Fibroblast of skin of back (primary cell): ENCODE measurements at regions not wholly inside any gene's neighbourhood (a gene's known extent, or its start where the extent isn't known, plus 50 kb on each side); places are given as distances from the start of the nearest gene placed in this dataset.

Experiments
- DNase-seq: peaks from one replicate; pipeline ENCODE4 v3.0.0-alpha.2; 2013

GRCh38 chr7:35437619-35438275, 183.8 kb upstream of the TBX20 start:
- DNase-seq: no peak

- DNase-seq: no peak
Measured at GRCh38 chr7:35436452-35436851, 182.6 kb upstream of the TBX20 start.

GRCh38 chr7:35430547-35431153, 176.8 kb upstream of the TBX20 start:
- no peak for DNase-seq

- peak; percentile 46 for DNase-seq
Measured at GRCh38 chr7:35424869-35425495, 171.1 kb upstream of the TBX20 start.

GRCh38 chr7:35424440-35424839, 170.5 kb upstream of the TBX20 start:
- no peak for DNase-seq

GRCh38 chr7:35422715-35423114, 168.8 kb upstream of the TBX20 start:
- no peak for DNase-seq

GRCh38 chr7:35420656-35421055, 166.8 kb upstream of the TBX20 start:
- no peak for DNase-seq

GRCh38 chr7:35419391-35419755, 165.5 kb upstream of the TBX20 start:
- DNase-seq: no peak

GRCh38 chr7:35418716-35419390, 165.0 kb upstream of the TBX20 start:
- DNase-seq: no peak

- no peak for DNase-seq
Measured at GRCh38 chr7:35416568-35416967, 162.7 kb upstream of the TBX20 start.

- DNase-seq: no peak
Measured at GRCh38 chr7:35415411-35415822, 161.5 kb upstream of the TBX20 start.

- no peak for DNase-seq
Measured at GRCh38 chr7:35411331-35411730, 157.4 kb upstream of the TBX20 start.

- no peak for DNase-seq
Measured at GRCh38 chr7:35405461-35405860, 151.6 kb upstream of the TBX20 start.

GRCh38 chr7:35401217-35401879, 147.4 kb upstream of the TBX20 start:
- no peak for DNase-seq

- DNase-seq: no peak
Measured at GRCh38 chr7:35399840-35400239, 145.9 kb upstream of the TBX20 start.

- DNase-seq: no peak
Measured at GRCh38 chr7:35399216-35399615, 145.3 kb upstream of the TBX20 start.

- no peak for DNase-seq
Measured at GRCh38 chr7:35398518-35398917, 144.6 kb upstream of the TBX20 start.

- no peak for DNase-seq
Measured at GRCh38 chr7:35390146-35390545, 136.2 kb upstream of the TBX20 start.

- no peak for DNase-seq
Measured at GRCh38 chr7:35389636-35390035, 135.7 kb upstream of the TBX20 start.

GRCh38 chr7:35386816-35387706, 133.2 kb upstream of the TBX20 start:
- DNase-seq: no peak

GRCh38 chr7:35386082-35386815, 132.3 kb upstream of the TBX20 start:
- DNase-seq: no peak
